SH-SY5Y (cell line): ENCODE measurements at regions not wholly inside any gene's neighbourhood (a gene's known extent, or its start where the extent isn't known, plus 50 kb on each side); places are given as distances from the start of the nearest gene placed in this dataset.

ENCODE experiments used
- GATA2 ChIP-seq: IDR thresholded peaks from 2 replicates; pipeline ENCODE4 v1.6.1; 2011; ENCODE audit warnings: mild to moderate bottlenecking, low read depth, low read length
- GATA3 ChIP-seq: IDR thresholded peaks from 2 replicates; pipeline ENCODE4 v1.6.1; 2011; ENCODE audit warnings: low read depth, mild to moderate bottlenecking, low read length, moderate library complexity

DNA sequence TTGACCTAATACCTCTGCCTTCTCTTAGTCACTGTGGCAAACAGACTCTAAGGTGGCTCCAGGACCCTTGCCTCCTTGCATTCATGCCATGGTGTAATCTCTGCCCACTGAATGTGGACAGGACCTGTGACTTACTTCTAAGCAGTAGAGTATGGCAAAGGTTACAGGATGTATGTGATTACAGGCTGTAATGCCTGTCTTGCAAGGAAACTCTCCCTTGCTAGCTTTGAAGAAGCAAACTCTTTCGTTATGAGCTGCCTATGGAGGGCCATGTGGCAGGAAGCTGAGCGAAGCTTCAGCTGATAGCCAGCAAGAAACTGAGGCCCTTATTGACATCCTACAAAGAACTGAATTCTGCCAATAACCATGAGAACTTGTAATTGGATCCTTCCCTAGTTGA is 103.3 kb upstream of the HMHB1 start:
- no peak for TF ChIP-seq GATA2
- no peak for TF ChIP-seq GATA3
